ENCODE measurements at regions not wholly inside any gene's neighbourhood (a gene's known extent, or its start where the extent isn't known, plus 50 kb on each side); places are given as distances from the start of the nearest gene placed in this dataset.

GRCh38 chr1:55597910-55598309, 382.7 kb upstream of the USP24 start:
- no CpG with 5 or more reads among the region's 2 CpGs for WGBS (ENCODE audit: insufficient coverage)
- Histone ChIP-seq H3K4me2 (replicated peaks; ENCODE audit: extremely low read depth, low read length, poor library complexity, severe bottlenecking) (no peak overlapping the region), H3K4me1 (ENCODE audit: control insufficient read depth in 1 of 2, insufficient read depth in 2 of 2, low read length in 2 of 2) (no peaks in the 10 kb centered on the region), H3K27ac (ENCODE audit: low read depth in 1 of 2, low read length in 2 of 2) (no peak overlapping the region), H3K27me3 (ENCODE audit: control insufficient read depth in 2 of 2, insufficient read depth in 2 of 2, low read length in 2 of 2) (no peaks in the 10 kb centered on the region), H3K79me2 (ENCODE audit: insufficient read depth, low read length) (no peaks in the 10 kb centered on the region), H4K20me1 (ENCODE audit: insufficient read depth, low read length) (no peaks in the 10 kb centered on the region), H2AFZ (ENCODE audit: insufficient read depth, low read depth, low read length, poor library complexity, severe bottlenecking) (no peak overlapping the region), H3K9ac (ENCODE audit: insufficient read depth, low read length, poor library complexity, severe bottlenecking) (no peak overlapping the region), H3K4me3 (replicated peaks in 1 of 3; ENCODE audit: low read depth in 2 of 3, low read length in 3 of 3) (no peak overlapping the region), H3K36me3 (replicated peaks in 1 of 2; ENCODE audit: control insufficient read depth in 1 of 2, insufficient read depth in 2 of 2, low read length in 2 of 2) (no peaks in the 10 kb centered on the region), H3K9me3 (replicated peaks in 1 of 2; ENCODE audit: control insufficient read depth in 1 of 2, insufficient read depth in 1 of 2, low read length in 2 of 2) (no peaks in the 10 kb centered on the region)
- Mint-ChIP-seq H3K36me3 (no peaks in the 10 kb centered on the region), H3K27ac (no peak overlapping the region), H3K9me3 (peaks cover 0 to 15% (median 2%) of the 10 kb centered on the region in 7 donors), H3K4me3 (no peak overlapping the region), H3K27me3 (ENCODE audit: low read depth in 3 of 3) (peaks cover 0 to 5% (median 4%) of the 10 kb centered on the region in 3 donors), H3K4me1 (peaks cover 2% of the 10 kb centered on the region)
- intact Hi-C loops (cut with micrococcal nuclease) = no loop called here
- no peak for TF ChIP-seq CTCF (IDR thresholded peaks at IDR 0.05)
- no peak for DNase-seq

DNA sequence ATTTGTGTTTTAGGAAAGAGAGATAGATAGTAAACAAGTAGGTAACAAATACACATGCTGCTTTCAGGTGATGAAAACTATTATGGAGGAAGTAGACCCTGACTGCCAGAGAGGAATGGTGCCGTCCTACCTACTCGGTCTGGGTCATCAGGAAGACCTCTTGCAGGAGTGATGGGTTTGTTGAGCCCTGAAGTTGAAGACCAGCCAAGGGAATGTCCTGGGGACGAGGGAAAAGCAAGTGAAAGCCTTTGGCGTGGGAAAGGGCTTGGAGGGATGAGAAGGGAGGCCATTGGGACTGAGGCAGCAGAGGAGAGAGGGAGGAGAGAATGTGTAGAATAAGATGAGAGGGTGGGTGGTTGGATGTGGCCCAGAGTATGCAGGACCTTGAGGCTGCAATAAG, 379.5 kb upstream of the USP24 start:
- no peaks in the 10 kb centered on the region for H3K4me1 ChIP-seq (ENCODE audit: control insufficient read depth in 1 of 2, insufficient read depth in 2 of 2, low read length in 2 of 2)
- H3K27ac ChIP-seq (ENCODE audit: low read depth in 1 of 2, low read length in 2 of 2) = no peak overlapping the region
- Mint-ChIP-seq H3K4me3 (no peak overlapping the region), H3K27me3 (ENCODE audit: low read depth in 3 of 3) (peaks cover 0 to 5% (median 4%) of the 10 kb centered on the region in 3 donors), H3K27ac (no peak overlapping the region), H3K36me3 (no peaks in the 10 kb centered on the region), H3K9me3 (peaks cover 0 to 13% (median 1%) of the 10 kb centered on the region in 7 donors), H3K4me1 (no peaks in the 10 kb centered on the region)
- no peak for TF ChIP-seq CTCF (IDR thresholded peaks at IDR 0.05)
- intact Hi-C loops (cut with micrococcal nuclease) = no loop called here
- no peaks in the 10 kb centered on the region for H3K27me3 ChIP-seq (ENCODE audit: control insufficient read depth in 2 of 2, insufficient read depth in 2 of 2, low read length in 2 of 2)
- H3K36me3 ChIP-seq (replicated peaks in 1 of 2; ENCODE audit: control insufficient read depth in 1 of 2, insufficient read depth in 2 of 2, low read length in 2 of 2) = no peaks in the 10 kb centered on the region
- WGBS (ENCODE audit: insufficient coverage) = 98% methylated on average over 4 of the region's 4 CpGs
- no peak for DNase-seq
- no peak overlapping the region for H3K4me2 ChIP-seq (replicated peaks; ENCODE audit: extremely low read depth, low read length, poor library complexity, severe bottlenecking)
- H2AFZ ChIP-seq (ENCODE audit: insufficient read depth, low read depth, low read length, poor library complexity, severe bottlenecking) = no peak overlapping the region
- H3K79me2 ChIP-seq (ENCODE audit: insufficient read depth, low read length) = no peaks in the 10 kb centered on the region
- no peak overlapping the region for H3K4me3 ChIP-seq (replicated peaks in 1 of 3; ENCODE audit: low read depth in 2 of 3, low read length in 3 of 3)
- no peaks in the 10 kb centered on the region for H4K20me1 ChIP-seq (ENCODE audit: insufficient read depth, low read length)
- H3K9me3 ChIP-seq (replicated peaks in 1 of 2; ENCODE audit: control insufficient read depth in 1 of 2, insufficient read depth in 1 of 2, low read length in 2 of 2) = no peaks in the 10 kb centered on the region
- no peak overlapping the region for H3K9ac ChIP-seq (ENCODE audit: insufficient read depth, low read length, poor library complexity, severe bottlenecking)

All from CD14-positive monocyte (primary cell).